HG03354 (cell line): ENCODE measurements at regions not wholly inside any gene's neighbourhood (a gene's known extent, or its start where the extent isn't known, plus 50 kb on each side); places are given as distances from the start of the nearest gene placed in this dataset.
A peak's percentile ranks its signal among the peaks of the same experiment; 100 is the strongest.

Source experiments
- ATAC-seq: cut with Tn5 transposase; IDR thresholded peaks from one replicate; pipeline ENCODE4 v1.9.1; 2021; ENCODE audit warnings: mild to moderate bottlenecking; ENCODE audit not compliant: unreplicated experiment, poor library complexity, severe bottlenecking

- ATAC-seq: no peak
These were observed 115.1 kb upstream of the GJB5 start for GRCh38 chr1:34639701-34640100.

GRCh38 chr1:34640654-34641401, 114.0 kb upstream of the GJB5 start:
- ATAC-seq: no peak

- no peak for ATAC-seq
These were observed 112.2 kb upstream of the GJB5 start for GRCh38 chr1:34642679-34643078.

- ATAC-seq: peak; percentile 56
These were observed 109.6 kb upstream of the GJB5 start for GRCh38 chr1:34645109-34645688.

- ATAC-seq: no peak
These were observed 108.9 kb upstream of the GJB5 start for GRCh38 chr1:34645919-34646318.

- no peak for ATAC-seq
These were observed 106.3 kb upstream of the GJB5 start for GRCh38 chr1:34648501-34648900.

- no peak for ATAC-seq
These were observed 104.8 kb upstream of the GJB5 start for GRCh38 chr1:34650090-34650489.

GRCh38 chr1:34650800-34651199, 104.0 kb upstream of the GJB5 start:
- ATAC-seq: no peak

GRCh38 chr1:34653110-34653509, 101.7 kb upstream of the GJB5 start:
- no peak for ATAC-seq

GRCh38 chr1:34655206-34655874, 99.5 kb upstream of the GJB5 start:
- no peak for ATAC-seq

GRCh38 chr1:34655875-34656240, 99.0 kb upstream of the GJB5 start:
- no peak for ATAC-seq

GRCh38 chr1:34656299-34656698, 98.5 kb upstream of the GJB5 start:
- no peak for ATAC-seq

- ATAC-seq: no peak
These were observed 98.1 kb upstream of the GJB5 start for GRCh38 chr1:34656731-34657130.

- ATAC-seq: no peak
These were observed 97.6 kb upstream of the GJB5 start for GRCh38 chr1:34657266-34657665.

GRCh38 chr1:34657849-34658248, 97.0 kb upstream of the GJB5 start:
- ATAC-seq: no peak

GRCh38 chr1:34663031-34663430, 91.8 kb upstream of the GJB5 start:
- no peak for ATAC-seq

GRCh38 chr1:34668063-34668462, 86.8 kb upstream of the GJB5 start:
- no peak for ATAC-seq

- no peak for ATAC-seq
These were observed 83.9 kb upstream of the GJB5 start for GRCh38 chr1:34670982-34671381.

- ATAC-seq: no peak
These were observed 83.0 kb upstream of the GJB5 start for GRCh38 chr1:34671887-34672286.

- peak; percentile 64 for ATAC-seq
These were observed 73.1 kb upstream of the GJB5 start for GRCh38 chr1:34681480-34682451.
